ENCODE measurements at regions not wholly inside any gene's neighbourhood (a gene's known extent, or its start where the extent isn't known, plus 50 kb on each side); places are given as distances from the start of the nearest gene placed in this dataset.

DNA sequence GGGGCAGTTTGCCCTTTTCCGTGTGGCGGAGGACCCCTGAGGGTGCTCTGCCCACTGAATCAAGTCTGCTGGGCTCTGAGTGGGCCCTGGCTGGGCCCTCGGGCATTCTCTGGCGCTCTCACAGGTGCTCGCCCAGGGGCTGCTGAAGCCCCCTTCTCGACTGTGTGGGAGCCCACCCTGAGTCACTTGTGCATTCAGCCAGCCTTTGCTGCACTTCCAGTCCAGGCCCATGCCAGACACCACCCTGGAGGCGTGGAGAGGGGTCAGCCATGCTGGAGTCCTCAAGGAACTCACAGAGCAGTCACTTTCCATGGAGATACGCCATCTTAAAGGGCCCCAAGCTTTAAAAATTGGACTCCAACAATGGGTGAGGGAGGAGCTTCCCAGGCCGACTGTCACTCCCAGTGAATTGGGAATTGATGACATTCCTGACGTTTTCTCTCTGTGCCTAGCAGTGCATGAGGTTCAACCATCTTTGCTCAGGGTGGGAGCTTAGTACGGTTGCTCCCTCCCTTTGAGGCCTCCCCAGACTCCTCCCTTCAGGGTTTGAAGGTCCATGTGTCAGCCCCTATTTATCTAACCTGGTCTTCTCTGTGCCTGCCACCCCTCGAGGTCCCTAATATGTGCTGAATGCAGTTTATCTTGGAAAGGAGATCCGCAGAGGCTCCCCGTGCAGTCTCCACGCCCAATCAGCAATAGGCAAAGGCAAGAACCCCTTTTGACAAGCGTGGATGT lies 71.8 kb upstream of the HS6ST1 start:
- TF ChIP-seq, protein P1, sequence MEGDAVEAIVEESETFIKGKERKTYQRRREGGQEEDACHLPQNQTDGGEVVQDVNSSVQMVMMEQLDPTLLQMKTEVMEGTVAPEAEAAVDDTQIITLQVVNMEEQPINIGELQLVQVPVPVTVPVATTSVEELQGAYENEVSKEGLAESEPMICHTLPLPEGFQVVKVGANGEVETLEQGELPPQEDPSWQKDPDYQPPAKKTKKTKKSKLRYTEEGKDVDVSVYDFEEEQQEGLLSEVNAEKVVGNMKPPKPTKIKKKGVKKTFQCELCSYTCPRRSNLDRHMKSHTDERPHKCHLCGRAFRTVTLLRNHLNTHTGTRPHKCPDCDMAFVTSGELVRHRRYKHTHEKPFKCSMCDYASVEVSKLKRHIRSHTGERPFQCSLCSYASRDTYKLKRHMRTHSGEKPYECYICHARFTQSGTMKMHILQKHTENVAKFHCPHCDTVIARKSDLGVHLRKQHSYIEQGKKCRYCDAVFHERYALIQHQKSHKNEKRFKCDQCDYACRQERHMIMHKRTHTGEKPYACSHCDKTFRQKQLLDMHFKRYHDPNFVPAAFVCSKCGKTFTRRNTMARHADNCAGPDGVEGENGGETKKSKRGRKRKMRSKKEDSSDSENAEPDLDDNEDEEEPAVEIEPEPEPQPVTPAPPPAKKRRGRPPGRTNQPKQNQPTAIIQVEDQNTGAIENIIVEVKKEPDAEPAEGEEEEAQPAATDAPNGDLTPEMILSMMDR (conservative IDR thresholded peaks at IDR 0.05), result no peak
- no peak for TF ChIP-seq EZH2 (IDR thresholded peaks at IDR 0.05; ENCODE audit: low read depth)
